Trophoblast cell (in vitro differentiated cells and primary cell): ENCODE measurements at regions not wholly inside any gene's neighbourhood (a gene's known extent, or its start where the extent isn't known, plus 50 kb on each side); places are given as distances from the start of the nearest gene placed in this dataset.

Experiments
- DNase-seq, 2 donors: peaks; one replicate each; pipeline ENCODE4 v3.0.0-alpha.2; 2016
- H2AFZ ChIP-seq: 2 replicates; pipeline ENCODE4 v1.6.1; 2013; ENCODE audit warnings: low read length, moderate library complexity, mild to moderate bottlenecking; ENCODE audit not compliant: insufficient read depth, poor library complexity
- H2AK5ac ChIP-seq: 2 replicates; pipeline ENCODE4 v1.6.1; 2013; ENCODE audit warnings: mild to moderate bottlenecking, low read length
- H2BK120ac ChIP-seq: 2 replicates; pipeline ENCODE4 v1.6.1; 2013; ENCODE audit warnings: low read length, mild to moderate bottlenecking, moderate library complexity; ENCODE audit not compliant: insufficient read depth, poor library complexity
- H2BK12ac ChIP-seq: 2 replicates; pipeline ENCODE4 v1.6.1; 2013; ENCODE audit warnings: mild to moderate bottlenecking, low read length, moderate library complexity
- H2BK5ac ChIP-seq: 2 replicates; pipeline ENCODE4 v1.6.1; 2013; ENCODE audit warnings: low read length, low read depth, moderate library complexity, mild to moderate bottlenecking; ENCODE audit not compliant: poor library complexity
- H3K14ac ChIP-seq: 2 replicates; pipeline ENCODE4 v1.6.1; 2013; ENCODE audit warnings: mild to moderate bottlenecking, low read length
- H3K18ac ChIP-seq: 2 replicates; pipeline ENCODE4 v1.6.1; 2013; ENCODE audit warnings: mild to moderate bottlenecking, low read length
- H3K23ac ChIP-seq: 2 replicates; pipeline ENCODE4 v1.6.1; 2013; ENCODE audit warnings: low read length
- H3K27ac ChIP-seq: 2 replicates; pipeline ENCODE4 v1.5.1; 2013; ENCODE audit warnings: low read depth, mild to moderate bottlenecking, inconsistent platforms, low read length, moderate library complexity
- H3K27me3 ChIP-seq: 2 replicates; pipeline ENCODE4 v1.6.1; 2013; ENCODE audit warnings: inconsistent platforms, mild to moderate bottlenecking, low read length, moderate library complexity; ENCODE audit not compliant: insufficient read depth
- H3K36me3 ChIP-seq, 2 experiments: 1 replicate in 1 of 2; 2 replicates in 1 of 2; pipeline ENCODE4 v1.6.1; 2013; ENCODE audit warnings: low read length in 2 of 2, mild to moderate bottlenecking in 2 of 2, moderate library complexity in 1 of 2; ENCODE audit not compliant: insufficient read depth in 2 of 2, control insufficient read depth in 1 of 2
- H3K4ac ChIP-seq: 2 replicates; pipeline ENCODE4 v1.6.1; 2013; ENCODE audit warnings: low read depth, mild to moderate bottlenecking, low read length, moderate library complexity
- H3K4me1 ChIP-seq, 2 experiments: 1 replicate in 1 of 2; 2 replicates in 1 of 2; pipeline ENCODE4 v1.6.1; 2013; ENCODE audit warnings: low read length in 2 of 2, mild to moderate bottlenecking in 2 of 2, moderate library complexity in 1 of 2; ENCODE audit not compliant: insufficient read depth in 2 of 2, control insufficient read depth in 1 of 2
- H3K4me2 ChIP-seq: 2 replicates; pipeline ENCODE4 v1.6.1; 2013; ENCODE audit warnings: inconsistent platforms, mild to moderate bottlenecking, low read length, moderate library complexity
- H3K4me3 ChIP-seq: 2 replicates; pipeline ENCODE4 v1.5.1; 2013; ENCODE audit warnings: mild to moderate bottlenecking, low read depth, low read length, inconsistent platforms
- H3K79me1 ChIP-seq: one replicate; pipeline ENCODE4 v1.6.1; 2013; ENCODE audit warnings: low read length
- H3K79me2 ChIP-seq: 2 replicates; pipeline ENCODE4 v1.6.1; 2013; ENCODE audit warnings: low read length, mild to moderate bottlenecking; ENCODE audit not compliant: control insufficient read depth, insufficient read depth, poor library complexity
- H3K9ac ChIP-seq: 2 replicates; pipeline ENCODE4 v1.6.1; 2013; ENCODE audit warnings: mild to moderate bottlenecking, low read length
- H3K9me3 ChIP-seq: 2 replicates; pipeline ENCODE4 v1.6.1; 2013; ENCODE audit warnings: low read depth, mild to moderate bottlenecking, control low read depth, inconsistent platforms, low read length; ENCODE audit not compliant: insufficient read depth
- H4K12ac ChIP-seq: 2 replicates; pipeline ENCODE4 v1.6.1; 2013; ENCODE audit warnings: low read depth, mild to moderate bottlenecking, low read length, moderate library complexity
- H4K8ac ChIP-seq: 2 replicates; pipeline ENCODE4 v1.6.1; 2013; ENCODE audit warnings: low read depth, mild to moderate bottlenecking, low read length, moderate library complexity
- H4K91ac ChIP-seq: one replicate; pipeline ENCODE4 v1.6.1; 2013; ENCODE audit warnings: low read depth, mild to moderate bottlenecking, low read length, moderate library complexity
- WGBS: extraction: QIAGEN DNeasy Blood & Tissue Kit; methylation state at CpG from one replicate; pipeline ENCODE4 v1.1.7; 2013; ENCODE audit warnings: missing lambda C conversion rate; ENCODE audit not compliant: insufficient read length, insufficient coverage; ENCODE audit errors: extremely low coverage; 5-methylcytosine and 5-hydroxymethylcytosine counted together

DNA sequence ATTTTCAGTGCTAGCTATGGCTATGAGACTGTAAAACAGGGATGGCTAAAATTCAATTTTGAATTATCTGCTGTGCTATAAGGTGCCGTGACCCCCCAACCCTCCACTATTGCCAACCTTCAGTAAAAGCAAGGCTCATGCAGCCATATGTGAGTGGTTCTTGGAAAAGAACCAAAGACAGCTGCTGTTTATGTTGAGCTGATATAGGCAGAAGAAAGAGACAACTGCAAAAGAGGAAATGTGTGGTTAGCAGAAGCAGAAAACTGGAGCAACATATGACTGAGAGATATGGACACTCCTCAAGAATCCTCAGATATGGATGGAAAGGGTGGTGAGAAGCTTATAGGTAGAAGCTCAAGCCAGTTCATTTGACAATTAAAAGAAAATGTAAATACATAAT is 200.3 kb downstream of the TLE1 start:
- Histone ChIP-seq H3K23ac (no peak overlapping the region), H2AK5ac (no peak overlapping the region), H4K91ac (no peak overlapping the region), H3K9me3 (peaks cover 4% of the 10 kb centered on the region), H2BK5ac (no peak overlapping the region), H3K4me2 (no peak overlapping the region), H2BK12ac (no peak overlapping the region), H4K12ac (no peak overlapping the region), H3K36me3 (no peaks in the 10 kb centered on the region), H3K9ac (no peak overlapping the region), H3K18ac (no peak overlapping the region), H3K27me3 (no peaks in the 10 kb centered on the region), H3K4me3 (no peak overlapping the region), H2AFZ (no peak overlapping the region), H3K79me2 (no peaks in the 10 kb centered on the region), H3K14ac (no peak overlapping the region), H4K8ac (no peak overlapping the region), H2BK120ac (no peak overlapping the region), H3K4me1 (no peaks in the 10 kb centered on the region), H3K4ac (no peak overlapping the region), H3K27ac (no peak overlapping the region), H3K79me1 (no peaks in the 10 kb centered on the region)
- no CpG with 5 or more reads among the region's 1 CpG for WGBS
- no peak for DNase-seq

DNA sequence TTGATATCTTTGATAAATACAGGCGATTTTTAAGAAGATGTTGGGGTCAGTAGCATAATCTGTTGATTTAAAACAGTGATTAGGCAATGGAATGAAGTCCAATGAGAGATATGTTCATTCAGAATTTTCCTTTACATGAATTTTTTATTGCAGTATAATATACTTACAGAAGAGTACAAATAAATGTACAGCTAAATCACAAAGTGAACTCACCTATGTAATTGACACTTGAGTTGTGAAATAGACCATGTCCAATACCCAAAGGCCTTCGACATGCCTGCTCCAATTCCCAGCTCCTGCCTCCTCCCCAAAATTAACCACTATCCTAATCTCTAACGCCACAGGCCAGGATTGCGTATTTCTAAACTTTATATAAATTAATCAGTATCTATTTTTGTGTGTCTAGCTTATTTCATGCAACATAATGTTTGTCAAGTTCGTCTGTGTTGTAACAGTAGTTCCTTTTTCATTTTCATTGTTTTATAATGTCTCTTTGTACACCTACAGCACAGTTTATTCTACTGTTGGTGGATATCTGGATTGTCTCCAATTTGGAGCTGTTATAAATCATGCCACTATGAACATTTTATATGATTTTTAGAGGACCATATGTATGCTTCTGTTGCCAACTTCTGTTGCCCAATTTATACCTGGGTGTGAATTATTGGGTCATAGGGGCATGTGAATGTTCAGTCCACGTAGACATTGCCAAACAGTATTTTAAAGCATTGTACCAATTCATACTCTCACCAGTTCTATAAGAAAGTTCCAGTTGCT is 208.3 kb downstream of the TLE1 start:
- Histone ChIP-seq H3K4me3 (no peak overlapping the region), H3K4ac (no peak overlapping the region), H3K27ac (no peak overlapping the region), H3K14ac (no peak overlapping the region), H3K4me2 (no peak overlapping the region), H3K9me3 (no peaks in the 10 kb centered on the region), H3K9ac (no peak overlapping the region), H3K4me1 (peaks cover 2 to 3% of the 10 kb centered on the region in 2 experiments), H3K27me3 (no peaks in the 10 kb centered on the region), H3K18ac (no peak overlapping the region), H2BK12ac (no peak overlapping the region), H2AK5ac (no peak overlapping the region), H2AFZ (no peak overlapping the region), H4K91ac (no peak overlapping the region), H3K79me1 (no peaks in the 10 kb centered on the region), H3K79me2 (no peaks in the 10 kb centered on the region), H2BK120ac (no peak overlapping the region), H2BK5ac (no peak overlapping the region), H4K8ac (no peak overlapping the region), H4K12ac (no peak overlapping the region), H3K36me3 (no peaks in the 10 kb centered on the region), H3K23ac (no peak overlapping the region)
- WGBS = no CpG with 5 or more reads among the region's 6 CpGs
- DNase-seq = no peak

DNA sequence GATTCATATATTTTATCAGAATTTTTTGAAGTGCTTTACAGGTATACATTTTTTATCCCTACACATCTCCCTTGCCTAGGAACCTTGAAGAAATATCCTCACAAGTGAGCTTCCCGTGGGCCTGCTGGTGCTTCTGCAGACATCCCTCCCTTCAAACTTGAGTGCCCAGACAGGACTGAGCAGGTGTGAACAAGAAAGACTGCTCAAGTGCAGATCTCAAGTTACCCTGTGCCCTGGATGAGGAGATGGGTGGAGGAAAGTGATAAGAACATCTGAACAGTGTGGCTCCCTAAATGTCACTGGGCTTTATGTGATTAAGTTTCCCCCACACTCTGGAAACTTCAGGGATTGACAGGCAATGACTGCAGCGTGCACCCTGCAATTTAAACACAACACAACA is 209.8 kb downstream of the TLE1 start:
- H3K4ac ChIP-seq = no peak overlapping the region
- no peaks in the 10 kb centered on the region for H3K27me3 ChIP-seq
- no peak overlapping the region for H2BK120ac ChIP-seq
- no peaks in the 10 kb centered on the region for H3K79me1 ChIP-seq
- H3K9ac ChIP-seq = no peak overlapping the region
- no peak overlapping the region for H3K14ac ChIP-seq
- no peak overlapping the region for H2AK5ac ChIP-seq
- no peak overlapping the region for H2AFZ ChIP-seq
- no peak overlapping the region for H2BK5ac ChIP-seq
- DNase-seq = no peak
- no CpG with 5 or more reads among the region's 2 CpGs for WGBS
- no peak overlapping the region for H3K27ac ChIP-seq
- H3K79me2 ChIP-seq = no peaks in the 10 kb centered on the region
- H4K91ac ChIP-seq = no peak overlapping the region
- no peak overlapping the region for H3K4me2 ChIP-seq
- H3K36me3 ChIP-seq = no peaks in the 10 kb centered on the region
- no peak overlapping the region for H4K8ac ChIP-seq
- H2BK12ac ChIP-seq = no peak overlapping the region
- no peaks in the 10 kb centered on the region for H3K9me3 ChIP-seq
- no peak overlapping the region for H3K4me3 ChIP-seq
- H3K4me1 ChIP-seq = peaks cover 2 to 3% of the 10 kb centered on the region in 2 experiments
- no peak overlapping the region for H4K12ac ChIP-seq
- no peak overlapping the region for H3K18ac ChIP-seq
- peak overlapping the region; percentile 85 for H3K23ac ChIP-seq

DNA sequence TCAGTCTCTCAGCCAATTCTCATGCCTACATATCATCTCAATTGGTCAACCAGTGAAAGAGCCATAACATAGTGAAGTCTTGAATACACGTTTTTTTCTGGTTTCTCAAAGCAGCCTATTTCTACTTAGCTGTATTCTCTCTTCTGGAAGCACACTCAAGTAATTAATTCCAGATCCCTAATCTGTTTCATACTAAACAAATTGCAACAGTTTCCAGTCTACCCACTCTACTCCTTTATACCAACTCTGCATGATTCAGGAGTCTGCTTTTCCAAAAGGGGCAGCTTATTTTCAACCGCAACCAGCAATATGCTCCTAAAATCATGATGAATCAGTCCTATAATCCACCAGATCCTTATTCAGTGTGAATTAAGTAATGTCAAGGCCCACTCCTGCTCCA is 211.7 kb downstream of the TLE1 start:
- no peak for DNase-seq
- no peak overlapping the region for H4K8ac ChIP-seq

More for the DNA sequence above, 211.7 kb downstream of the TLE1 start:
- Histone ChIP-seq H3K9ac (no peak overlapping the region), H4K12ac (no peak overlapping the region), H3K14ac (no peak overlapping the region), H4K91ac (no peak overlapping the region), H3K4me2 (no peak overlapping the region), H2BK5ac (no peak overlapping the region), H2AK5ac (no peak overlapping the region), H3K27me3 (no peaks in the 10 kb centered on the region), H3K79me1 (no peaks in the 10 kb centered on the region), H3K4ac (no peak overlapping the region), H3K23ac (no peak overlapping the region), H2BK12ac (no peak overlapping the region), H3K27ac (no peak overlapping the region), H3K18ac (no peak overlapping the region), H3K4me1 (peaks cover 2 to 3% of the 10 kb centered on the region in 2 experiments), H3K4me3 (no peak overlapping the region), H3K9me3 (no peaks in the 10 kb centered on the region), H3K79me2 (no peaks in the 10 kb centered on the region), H2BK120ac (no peak overlapping the region), H3K36me3 (no peaks in the 10 kb centered on the region), H2AFZ (no peak overlapping the region)
- no CpG with 5 or more reads among the region's 2 CpGs for WGBS
